B cell (primary cell): ENCODE measurements at regions not wholly inside any gene's neighbourhood (a gene's known extent, or its start where the extent isn't known, plus 50 kb on each side); places are given as distances from the start of the nearest gene placed in this dataset.

Experiments used
- ATAC-seq: fragments of 200-7000 bp; cut with Tn5 transposase; one replicate; pipeline ENCODE4 v1.10.0; 2021; ENCODE audit warnings: low read depth, mild to moderate bottlenecking, moderate number of reproducible peaks, moderate library complexity
- CTCF ChIA-PET: fragments of 350-600 bp; sonication (Branson Sonifier 250); formaldehyde crosslinking; loops from one replicate; lab custom pipeline; 2021; ENCODE audit warnings: antibody characterized with exemption, inconsistent platforms; lab: Charles Lee
- POLR2A ChIA-PET: fragments of 350-600 bp; sonication (Branson Sonifier 250); formaldehyde crosslinking; loops from one replicate; lab custom pipeline; 2021; ENCODE audit warnings: antibody characterized with exemption; lab: Charles Lee
- DNase-seq: peaks from one replicate; pipeline ENCODE4 v3.0.0; 2013
- H2AFZ ChIP-seq: 2 replicates; pipeline ENCODE4 v1.6.1; 2012; ENCODE audit warnings: mild to moderate bottlenecking, low read depth, low read length; ENCODE audit not compliant: insufficient read depth, poor library complexity, severe bottlenecking
- H3K27ac ChIP-seq, 2 donors: 1 replicate in 1 of 2; 2 replicates in 1 of 2; pipeline ENCODE4 v1.5.1; 2012 to 2013; ENCODE audit warnings: low read length in 2 of 2, mild to moderate bottlenecking in 2 of 2, moderate library complexity in 1 of 2
- H3K27me3 ChIP-seq, 4 experiments: fragments of 200-600 bp in 1 of 4; sonication (generic) in 1 of 4; replicated peaks in 1 of 4; 1 replicate in 2 of 4; 2 replicates in 2 of 4; pipeline versions ENCODE4 v1.6.1 to v1.7.0; 2013 to 2016; ENCODE audit warnings: low read length in 3 of 4, mild to moderate bottlenecking in 2 of 4, mixed read lengths in 1 of 4, moderate library complexity in 1 of 4; ENCODE audit not compliant: insufficient read depth in 4 of 4, control insufficient read depth in 3 of 4; ENCODE audit errors: control extremely low read depth in 1 of 4
- H3K36me3 ChIP-seq, 2 experiments: replicated peaks in 1 of 2; 1 replicate in 1 of 2; 2 replicates in 1 of 2; pipeline versions ENCODE4 v1.6.1 to v1.7.1; 2013; ENCODE audit warnings: low read length in 1 of 2; ENCODE audit not compliant: insufficient read depth in 2 of 2, control insufficient read depth in 1 of 2; ENCODE audit errors: control extremely low read depth in 1 of 2, extremely low read depth in 1 of 2
- H3K4me1 ChIP-seq, 2 donors: fragments of 200-600 bp in 1 of 2; sonication (generic) in 1 of 2; 1 replicate in 1 of 2; 2 replicates in 1 of 2; pipeline versions ENCODE4 v1.5.1 to v1.6.1; 2013 to 2017; ENCODE audit warnings: low read length in 2 of 2; ENCODE audit not compliant: control insufficient read depth in 2 of 2, insufficient read depth in 2 of 2
- H3K4me2 ChIP-seq: replicated peaks from 2 replicates; pipeline ENCODE3; 2012; ENCODE audit warnings: mild to moderate bottlenecking, low read depth, low read length; ENCODE audit not compliant: poor library complexity, severe bottlenecking
- H3K4me3 ChIP-seq, 5 experiments: fragments of 200-600 bp in 1 of 5; sonication (generic) in 1 of 5; 1 replicate in 3 of 5; 2 replicates in 2 of 5; pipeline versions ENCODE4 v1.5.1 to v1.7.0; 2011 to 2016; ENCODE audit warnings: low read length in 4 of 5, mild to moderate bottlenecking in 4 of 5, low read depth in 2 of 5, control low read depth in 1 of 5, moderate library complexity in 1 of 5; ENCODE audit not compliant: insufficient read depth in 1 of 5; ENCODE audit errors: control extremely low read depth in 1 of 5, extremely low read depth in 1 of 5
- H3K79me2 ChIP-seq: fragments of 200-600 bp; sonication (generic); one replicate; pipeline ENCODE4 v1.6.0; 2016; ENCODE audit warnings: low read length; ENCODE audit not compliant: control insufficient read depth, insufficient read depth
- H3K9ac ChIP-seq: fragments of 200-600 bp; sonication (generic); 2 replicates; pipeline ENCODE4 v1.6.1; 2017; ENCODE audit warnings: mild to moderate bottlenecking, low read length, moderate library complexity
- H3K9me3 ChIP-seq, 3 donors: one replicate each; pipeline versions ENCODE4 v1.6.1 to v1.7.1; 2013; ENCODE audit warnings: low read length in 2 of 3; ENCODE audit not compliant: control insufficient read depth in 2 of 3, insufficient read depth in 1 of 3; ENCODE audit errors: control extremely low read depth in 1 of 3
- H4K20me1 ChIP-seq: 2 replicates; pipeline ENCODE4 v1.6.0; 2012; ENCODE audit warnings: mild to moderate bottlenecking, low read length; ENCODE audit not compliant: insufficient read depth, control insufficient read depth, poor library complexity, severe bottlenecking
- H3K27ac Mint-ChIP-seq: one replicate; pipeline ENCODE4 v1.8.0; 2021; ENCODE audit warnings: mixed read lengths
- H3K27me3 Mint-ChIP-seq: one replicate; pipeline ENCODE4 v1.8.0; 2021; ENCODE audit warnings: mixed read lengths
- H3K4me1 Mint-ChIP-seq: one replicate; pipeline ENCODE4 v1.8.0; 2021; ENCODE audit warnings: mixed read lengths
- H3K4me3 Mint-ChIP-seq: one replicate; pipeline ENCODE4 v1.8.0; 2021; ENCODE audit warnings: mixed read lengths
- H3K9me3 Mint-ChIP-seq: one replicate; pipeline ENCODE4 v1.8.0; 2022; ENCODE audit warnings: mixed read lengths; ENCODE audit not compliant: insufficient read depth
- EZH2 ChIP-seq: IDR thresholded peaks from 2 replicates; pipeline ENCODE4 v1.6.1; 2012; ENCODE audit warnings: borderline replicate concordance, low read depth, mild to moderate bottlenecking, moderate library complexity, low read length; ENCODE audit not compliant: insufficient read depth, poor library complexity, severe bottlenecking
- WGBS: methylation state at CpG from one replicate; pipeline ENCODE4 v1.1.5; 2013; ENCODE audit warnings: missing lambda C conversion rate; ENCODE audit not compliant: insufficient coverage; 5-methylcytosine and 5-hydroxymethylcytosine counted together
- intact Hi-C: fragments of 100-400 bp; cut with micrococcal nuclease; formaldehyde crosslinking; loops from one replicate; pipeline ENCODE4 v1.10.0; 2022
- TF ChIP-seq, protein P1 (sequence below): fragments of 200-600 bp; IDR thresholded peaks from one replicate; pipeline ENCODE4 v1.8.0; 2022; ENCODE audit warnings: antibody characterized with exemption, mild to moderate bottlenecking

DNA sequence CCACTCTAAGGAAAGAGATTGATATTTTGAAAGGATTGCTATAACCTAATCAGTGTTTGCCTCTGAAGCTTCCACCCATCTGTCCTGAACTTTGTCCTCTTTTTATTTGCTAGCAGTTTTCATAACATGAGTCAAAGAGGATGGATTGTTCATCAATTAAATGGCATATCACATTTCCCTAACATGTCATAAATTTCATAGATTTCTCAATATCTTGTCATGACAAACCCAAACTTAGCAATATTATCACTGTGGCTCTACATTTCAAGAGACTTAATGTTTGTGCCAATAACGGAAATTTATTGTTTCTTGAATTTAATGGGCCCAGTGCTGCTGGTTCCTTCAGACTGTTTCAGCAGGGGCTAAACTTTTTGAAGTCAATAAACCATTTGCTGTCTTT is 330.3 kb downstream of the CAAP1 start:
- no CpG with 5 or more reads among the region's 1 CpG for WGBS
- Mint-ChIP-seq H3K27ac (no peak overlapping the region), H3K9me3 (peaks cover 2% of the 10 kb centered on the region), H3K4me1 (no peaks in the 10 kb centered on the region), H3K4me3 (no peak overlapping the region), H3K27me3 (no peaks in the 10 kb centered on the region)
- Histone ChIP-seq H3K27ac (no peak overlapping the region), H3K4me3 (no peak overlapping the region), H3K9me3 (no peaks in the 10 kb centered on the region), H3K36me3 (no peaks in the 10 kb centered on the region), H3K4me2 (no peak overlapping the region), H3K27me3 (no peaks in the 10 kb centered on the region), H3K79me2 (no peaks in the 10 kb centered on the region), H4K20me1 (no peaks in the 10 kb centered on the region), H2AFZ (no peak overlapping the region), H3K4me1 (no peaks in the 10 kb centered on the region), H3K9ac (no peak overlapping the region)
- ChIA-PET POLR2A (no interaction called here), CTCF (no interaction called here)
- ATAC-seq = no peak
- intact Hi-C loops = no loop called here
- no peak for DNase-seq
- TF ChIP-seq, protein P1, sequence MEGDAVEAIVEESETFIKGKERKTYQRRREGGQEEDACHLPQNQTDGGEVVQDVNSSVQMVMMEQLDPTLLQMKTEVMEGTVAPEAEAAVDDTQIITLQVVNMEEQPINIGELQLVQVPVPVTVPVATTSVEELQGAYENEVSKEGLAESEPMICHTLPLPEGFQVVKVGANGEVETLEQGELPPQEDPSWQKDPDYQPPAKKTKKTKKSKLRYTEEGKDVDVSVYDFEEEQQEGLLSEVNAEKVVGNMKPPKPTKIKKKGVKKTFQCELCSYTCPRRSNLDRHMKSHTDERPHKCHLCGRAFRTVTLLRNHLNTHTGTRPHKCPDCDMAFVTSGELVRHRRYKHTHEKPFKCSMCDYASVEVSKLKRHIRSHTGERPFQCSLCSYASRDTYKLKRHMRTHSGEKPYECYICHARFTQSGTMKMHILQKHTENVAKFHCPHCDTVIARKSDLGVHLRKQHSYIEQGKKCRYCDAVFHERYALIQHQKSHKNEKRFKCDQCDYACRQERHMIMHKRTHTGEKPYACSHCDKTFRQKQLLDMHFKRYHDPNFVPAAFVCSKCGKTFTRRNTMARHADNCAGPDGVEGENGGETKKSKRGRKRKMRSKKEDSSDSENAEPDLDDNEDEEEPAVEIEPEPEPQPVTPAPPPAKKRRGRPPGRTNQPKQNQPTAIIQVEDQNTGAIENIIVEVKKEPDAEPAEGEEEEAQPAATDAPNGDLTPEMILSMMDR = no peak
- no peak for TF ChIP-seq EZH2

DNA sequence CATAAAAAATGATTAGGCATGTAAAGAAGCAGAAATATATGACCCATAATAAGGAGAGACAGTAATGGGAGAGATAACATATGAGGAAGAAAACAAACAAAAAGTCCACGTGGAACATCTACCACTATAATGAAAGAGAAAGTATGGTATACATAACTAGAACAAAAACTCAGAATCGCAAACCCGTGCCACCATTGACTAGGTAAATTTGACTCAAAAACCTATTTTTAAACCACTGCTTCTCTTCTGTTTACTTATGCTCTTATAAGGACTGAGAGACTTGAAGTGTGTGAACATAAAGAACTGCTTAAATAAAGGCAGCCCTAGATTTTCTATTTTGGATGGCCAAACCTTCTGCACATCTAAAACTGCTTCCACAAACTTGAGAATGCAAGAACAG is 330.7 kb downstream of the CAAP1 start:
- H3K27me3 ChIP-seq = no peaks in the 10 kb centered on the region
- H3K4me1 ChIP-seq = no peaks in the 10 kb centered on the region
- intact Hi-C loops = no loop called here
- H3K9ac ChIP-seq = no peak overlapping the region
- DNase-seq (no peak), ATAC-seq (no peak)
- no peak overlapping the region for H2AFZ ChIP-seq
- no peaks in the 10 kb centered on the region for H3K27me3 Mint-ChIP-seq
- no peaks in the 10 kb centered on the region for H3K4me1 Mint-ChIP-seq
- no peaks in the 10 kb centered on the region for H3K9me3 ChIP-seq
- ChIA-PET POLR2A (no interaction called here), CTCF (no interaction called here)
- no peak overlapping the region for H3K4me2 ChIP-seq
- no peak overlapping the region for H3K4me3 Mint-ChIP-seq
- no peak overlapping the region for H3K27ac Mint-ChIP-seq
- WGBS = no CpG with 5 or more reads among the region's 3 CpGs
- TF ChIP-seq, protein P1 = no peak
- TF ChIP-seq EZH2 = no peak
- no peaks in the 10 kb centered on the region for H4K20me1 ChIP-seq
- H3K36me3 ChIP-seq = no peaks in the 10 kb centered on the region
- H3K4me3 ChIP-seq = no peak overlapping the region
- H3K9me3 Mint-ChIP-seq = peaks cover 2% of the 10 kb centered on the region
- H3K79me2 ChIP-seq = no peaks in the 10 kb centered on the region
- no peak overlapping the region for H3K27ac ChIP-seq
